GM23248 (cell line): ENCODE measurements at regions not wholly inside any gene's neighbourhood (a gene's known extent, or its start where the extent isn't known, plus 50 kb on each side); places are given as distances from the start of the nearest gene placed in this dataset.

Experiments
- DNase-seq: peaks from one replicate; pipeline ENCODE4 v3.0.0-alpha.2; 2015
- H2AFZ ChIP-seq: fragments of 200-600 bp; sonication (generic); 2 replicates; pipeline ENCODE4 v1.6.1; 2016; ENCODE audit warnings: antibody characterized with exemption
- H3F3A ChIP-seq: fragments of 200-600 bp; sonication (generic); 2 replicates; pipeline ENCODE4 v1.6.1; 2016; ENCODE audit warnings: mild to moderate bottlenecking, antibody characterized with exemption, mixed run types; ENCODE audit not compliant: insufficient read depth
- H3K27ac ChIP-seq: fragments of 200-600 bp; sonication (generic); 2 replicates; pipeline ENCODE4 v1.5.1; 2016; ENCODE audit warnings: mild to moderate bottlenecking
- H3K27me3 ChIP-seq: fragments of 200-600 bp; sonication (generic); replicated peaks from 2 replicates; pipeline ENCODE4 v1.6.1; 2016; ENCODE audit warnings: mild to moderate bottlenecking; ENCODE audit not compliant: insufficient read depth
- H3K36me3 ChIP-seq: fragments of 200-600 bp; sonication (generic); 2 replicates; pipeline ENCODE4 v1.6.1; 2016; ENCODE audit warnings: low read depth, mild to moderate bottlenecking
- H3K4me1 ChIP-seq: fragments of 200-600 bp; sonication (generic); 2 replicates; pipeline ENCODE4 v1.6.1; 2016; ENCODE audit warnings: mild to moderate bottlenecking; ENCODE audit not compliant: insufficient read depth
- H3K4me2 ChIP-seq: fragments of 200-600 bp; sonication (generic); one replicate; pipeline ENCODE4 v1.6.1; 2016; ENCODE audit warnings: mild to moderate bottlenecking; ENCODE audit not compliant: unreplicated experiment
- H3K4me3 ChIP-seq: fragments of 200-600 bp; sonication (generic); 2 replicates; pipeline ENCODE4 v1.5.1; 2016; ENCODE audit warnings: mild to moderate bottlenecking
- H3K79me2 ChIP-seq: fragments of 200-600 bp; sonication (generic); 2 replicates; pipeline ENCODE4 v1.6.1; 2016; ENCODE audit warnings: mild to moderate bottlenecking; ENCODE audit not compliant: insufficient read depth
- H3K9ac ChIP-seq: fragments of 200-600 bp; sonication (generic); 2 replicates; pipeline ENCODE4 v1.6.1; 2016; ENCODE audit warnings: mild to moderate bottlenecking
- H3K9me2 ChIP-seq: fragments of 200-600 bp; sonication (generic); 2 replicates; pipeline ENCODE4 v1.6.1; 2016; ENCODE audit warnings: mixed run types, mild to moderate bottlenecking, moderate library complexity; ENCODE audit not compliant: insufficient read depth
- H3K9me3 ChIP-seq: fragments of 200-600 bp; sonication (generic); one replicate; pipeline ENCODE4 v1.6.1; 2017; ENCODE audit warnings: low read depth
- H4K20me1 ChIP-seq: fragments of 200-600 bp; sonication (generic); 2 replicates; pipeline ENCODE4 v1.6.0; 2016; ENCODE audit not compliant: insufficient read depth
- EZH2 ChIP-seq: fragments of 200-600 bp; sonication (generic); IDR thresholded peaks from 2 replicates; pipeline ENCODE4 v1.6.1; 2018; ENCODE audit warnings: antibody characterized with exemption, mild to moderate bottlenecking; ENCODE audit not compliant: insufficient read depth, poor library complexity, severe bottlenecking
- EZH2phosphoT487 ChIP-seq: fragments of 200-600 bp; sonication (generic); IDR thresholded peaks from 2 replicates; pipeline ENCODE4 v1.6.1; 2018; ENCODE audit warnings: antibody characterized with exemption, moderate library complexity, mild to moderate bottlenecking, low read depth; ENCODE audit not compliant: insufficient read depth
- WGBS, 2 experiments: methylation state at CpG; one replicate each; pipeline ENCODE4 v1.1.6; 2015 to 2017; ENCODE audit warnings: low lambda C conversion rate in 2 of 2, low coverage in 1 of 2; ENCODE audit errors: missing lambda C conversion rate in 2 of 2; 5-methylcytosine and 5-hydroxymethylcytosine counted together
- in situ Hi-C: fragments of 300-500 bp; cut with MboI; formaldehyde crosslinking; loops from 2 replicates; pipeline ENCODE4 v1.15.0; 2020

DNA sequence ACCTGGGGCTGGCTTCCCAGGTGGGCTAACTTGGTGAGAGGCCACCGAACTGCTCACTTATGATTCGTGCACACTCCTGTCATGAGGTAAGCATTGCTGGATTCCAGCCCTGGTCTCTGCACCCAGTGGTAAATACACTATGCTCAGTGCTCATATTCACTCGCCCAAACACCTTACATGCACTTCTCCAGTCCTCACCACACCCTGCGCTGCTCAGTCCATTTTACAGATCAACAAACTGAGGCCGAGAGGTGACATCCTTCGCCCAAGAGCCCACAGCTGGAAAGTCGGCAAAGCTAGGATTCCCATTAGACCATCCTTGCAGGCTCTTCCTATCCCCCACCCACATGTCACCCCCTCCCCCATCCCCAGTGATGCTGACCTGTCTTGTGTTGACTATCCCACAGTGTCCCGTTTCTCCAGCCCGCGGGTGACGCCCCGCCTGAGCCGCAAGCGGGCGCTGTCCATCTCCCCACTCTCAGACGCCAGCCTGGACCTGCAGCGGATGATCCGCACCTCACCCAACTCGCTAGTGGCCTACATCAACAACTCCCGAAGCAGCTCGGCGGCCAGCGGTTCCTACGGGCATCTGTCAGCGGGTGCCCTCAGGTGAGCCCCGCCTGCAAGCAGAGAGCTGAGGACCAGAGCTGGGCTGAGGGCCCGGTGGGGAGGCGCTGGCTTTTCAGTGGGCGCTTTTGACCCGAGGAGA lies 232.8 kb downstream of the GLI2 start:
- Histone ChIP-seq H3K4me3 (no peak overlapping the region), H3K27ac (no peak overlapping the region), H3K9ac (no peak overlapping the region), H3K9me3 (no peaks in the 10 kb centered on the region), H3K79me2 (no peaks in the 10 kb centered on the region), H3F3A (no peaks in the 10 kb centered on the region), H2AFZ (no peak overlapping the region), H3K9me2 (no peaks in the 10 kb centered on the region), H3K4me1 (peaks cover 7% of the 10 kb centered on the region; the same call in 1 of the 2 replicates), H3K36me3 (no peaks in the 10 kb centered on the region; the same call in 1 of the 2 replicates), H3K27me3 (no peaks in the 10 kb centered on the region), H4K20me1 (no peaks in the 10 kb centered on the region), H3K4me2 (no peak overlapping the region)
- TF ChIP-seq EZH2phosphoT487, result no peak
- TF ChIP-seq EZH2, result no peak
- 93 to 94% methylated on average over 30 of the region's 30 CpGs for WGBS, 2 experiments
- in situ Hi-C loops, result no loop called here
- DNase-seq, result no peak

DNA sequence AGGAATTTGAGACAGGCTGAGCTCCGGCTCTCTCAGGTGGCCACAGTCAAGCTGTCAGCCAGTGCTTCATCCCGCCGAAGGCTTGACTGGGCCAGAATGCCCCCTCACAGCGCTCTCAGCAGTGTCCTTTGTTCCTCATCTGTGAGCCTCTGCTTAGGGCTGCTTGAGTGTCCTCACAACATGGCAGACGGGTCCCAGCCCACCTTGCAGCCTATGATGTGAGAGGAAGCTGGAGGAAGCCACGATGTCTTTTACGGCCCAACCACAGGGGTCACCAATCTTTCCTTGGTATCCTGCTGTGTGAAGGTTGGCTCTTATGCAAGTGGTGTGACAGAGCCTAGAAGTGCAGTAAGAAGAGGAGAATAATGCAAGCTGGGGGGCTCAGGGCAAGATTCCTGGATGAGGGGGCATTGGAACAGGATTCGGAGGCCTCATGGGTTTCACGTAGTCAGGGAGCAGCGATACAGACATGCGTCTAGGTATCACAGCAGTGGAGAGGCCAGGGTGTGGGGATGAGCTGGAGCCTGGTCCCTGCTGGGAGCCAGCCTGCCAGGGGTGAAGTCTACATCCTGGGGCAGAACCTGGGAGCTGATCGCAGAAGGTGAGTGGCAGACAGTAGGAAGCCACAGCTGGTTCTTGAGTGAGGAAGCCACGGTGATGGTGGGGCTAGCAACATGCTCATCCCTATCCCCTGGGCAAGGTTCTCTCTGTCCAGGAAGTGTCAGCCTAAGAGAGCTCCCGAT lies 234.1 kb downstream of the GLI2 start:
- WGBS, 2 experiments, result 87% methylated on average over 13 to 14 of the region's 14 CpGs
- no peaks in the 10 kb centered on the region for H3K9me3 ChIP-seq
- no peak overlapping the region for H3K4me3 ChIP-seq
- no peaks in the 10 kb centered on the region for H3F3A ChIP-seq
- no peaks in the 10 kb centered on the region for H3K4me1 ChIP-seq
- H3K79me2 ChIP-seq, result no peaks in the 10 kb centered on the region
- no peak overlapping the region for H3K4me2 ChIP-seq
- H3K27ac ChIP-seq, result no peak overlapping the region
- H4K20me1 ChIP-seq, result no peaks in the 10 kb centered on the region
- no peak for DNase-seq
- TF ChIP-seq EZH2, result no peak
- TF ChIP-seq EZH2phosphoT487, result no peak
- in situ Hi-C loops, result no loop called here
- no peaks in the 10 kb centered on the region; the same call in 1 of the 2 replicates for H3K36me3 ChIP-seq
- H3K9me2 ChIP-seq, result no peaks in the 10 kb centered on the region
- H3K27me3 ChIP-seq, result no peaks in the 10 kb centered on the region
- no peak overlapping the region for H3K9ac ChIP-seq
- no peak overlapping the region for H2AFZ ChIP-seq

DNA sequence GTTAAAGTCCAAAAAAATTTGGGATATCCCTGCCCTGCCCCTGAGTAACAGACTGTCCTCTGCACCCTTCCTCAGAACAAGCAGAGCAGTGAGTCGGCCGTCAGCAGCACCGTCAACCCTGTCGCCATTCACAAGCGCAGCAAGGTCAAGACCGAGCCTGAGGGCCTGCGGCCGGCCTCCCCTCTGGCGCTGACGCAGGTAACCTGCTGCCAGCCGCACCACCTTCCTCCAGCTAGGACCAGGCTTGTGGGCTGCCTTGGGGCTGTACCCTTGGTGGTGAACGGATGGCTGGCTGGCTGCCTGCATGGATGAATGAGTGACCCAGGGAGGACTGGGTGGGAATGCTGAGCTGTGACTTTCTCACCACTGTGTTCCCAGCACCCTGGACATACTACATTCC lies 236.2 kb downstream of the GLI2 start:
- no peak for DNase-seq
- Histone ChIP-seq H3K4me3 (no peak overlapping the region), H3K4me2 (no peak overlapping the region), H3K9me2 (no peaks in the 10 kb centered on the region), H3F3A (no peaks in the 10 kb centered on the region), H3K79me2 (no peaks in the 10 kb centered on the region), H3K36me3 (peaks cover 9% of the 10 kb centered on the region; the same call in 1 of the 2 replicates), H3K27me3 (no peaks in the 10 kb centered on the region), H3K27ac (no peak overlapping the region), H4K20me1 (no peaks in the 10 kb centered on the region), H3K9me3 (no peaks in the 10 kb centered on the region), H3K4me1 (no peaks in the 10 kb centered on the region), H3K9ac (no peak overlapping the region), H2AFZ (no peak overlapping the region)
- 98 to 99% methylated on average over 12 of the region's 12 CpGs for WGBS, 2 experiments
- no peak for TF ChIP-seq EZH2
- TF ChIP-seq EZH2phosphoT487, result no peak
- in situ Hi-C loops, result no loop called here

DNA sequence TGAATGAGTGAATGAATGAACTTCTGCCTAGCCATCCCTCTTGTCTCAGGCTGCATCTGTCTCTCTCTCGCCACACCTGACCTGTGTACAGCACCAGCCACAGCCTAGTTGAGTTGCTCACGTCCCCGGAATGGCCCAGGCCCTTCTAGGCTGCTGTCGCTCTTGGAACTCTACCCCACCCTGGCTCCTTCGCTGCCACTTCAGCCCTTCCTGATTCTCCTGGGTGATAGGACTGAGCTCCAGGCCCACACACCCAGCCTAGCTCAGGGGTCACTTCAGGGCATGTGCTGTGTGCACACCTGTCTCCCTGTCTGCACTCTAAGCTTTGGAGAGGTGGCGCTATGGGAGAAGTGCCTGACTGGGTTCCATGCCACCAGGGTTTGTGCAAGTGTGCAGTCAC lies 236.6 kb downstream of the GLI2 start:
- TF ChIP-seq EZH2phosphoT487 (no peak), EZH2 (no peak)
- Histone ChIP-seq H3K4me3 (no peak overlapping the region), H3K79me2 (no peaks in the 10 kb centered on the region), H3K4me1 (no peaks in the 10 kb centered on the region), H3K4me2 (no peak overlapping the region), H2AFZ (no peak overlapping the region), H3K9ac (no peak overlapping the region), H3K27ac (no peak overlapping the region), H3K9me3 (no peaks in the 10 kb centered on the region), H3K27me3 (no peaks in the 10 kb centered on the region), H4K20me1 (no peaks in the 10 kb centered on the region), H3K9me2 (no peaks in the 10 kb centered on the region), H3F3A (no peaks in the 10 kb centered on the region), H3K36me3 (peaks cover 9% of the 10 kb centered on the region; the same call in 1 of the 2 replicates)
- DNase-seq, result no peak
- in situ Hi-C loops, result no loop called here
- WGBS, 2 experiments, result 83 to 99% methylated on average over 5 to 6 of the region's 6 CpGs
